CD1c-positive myeloid dendritic cell (primary cell): ENCODE measurements at regions not wholly inside any gene's neighbourhood (a gene's known extent, or its start where the extent isn't known, plus 50 kb on each side); places are given as distances from the start of the nearest gene placed in this dataset.

Source experiments
- DNase-seq: peaks from one replicate; pipeline ENCODE4 v3.0.0-alpha.2; 2016; ENCODE audit errors: extremely low spot score

DNA sequence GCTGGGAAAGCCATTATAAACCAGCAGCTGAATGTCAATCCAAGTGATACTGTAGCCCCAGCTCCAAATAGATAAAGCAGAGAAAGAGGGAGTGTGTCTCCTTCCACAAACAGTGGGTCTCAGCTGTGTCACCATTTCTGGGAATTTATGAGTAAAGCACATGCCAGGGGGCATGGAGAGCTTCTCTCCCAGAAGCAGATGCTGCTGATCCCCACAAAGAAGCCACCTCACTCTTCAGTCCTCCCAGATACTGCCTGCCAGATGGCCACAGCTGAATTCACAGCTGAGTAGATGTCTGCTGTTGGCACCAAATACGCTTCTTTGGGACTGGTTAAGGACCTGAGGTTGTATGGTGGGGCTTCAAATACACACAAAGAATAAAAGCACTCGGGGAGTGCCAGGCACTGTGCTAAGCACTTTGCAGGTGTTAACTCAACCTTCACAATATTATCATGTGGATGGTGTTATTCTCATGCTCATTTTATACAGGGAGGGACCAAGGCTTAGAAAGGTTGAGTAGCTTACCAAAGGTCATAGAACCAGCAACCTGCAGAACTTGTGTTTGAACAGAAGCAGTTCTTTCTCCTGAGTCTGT, 298.3 kb downstream of the CDH11 start:
- no peak for DNase-seq

DNA sequence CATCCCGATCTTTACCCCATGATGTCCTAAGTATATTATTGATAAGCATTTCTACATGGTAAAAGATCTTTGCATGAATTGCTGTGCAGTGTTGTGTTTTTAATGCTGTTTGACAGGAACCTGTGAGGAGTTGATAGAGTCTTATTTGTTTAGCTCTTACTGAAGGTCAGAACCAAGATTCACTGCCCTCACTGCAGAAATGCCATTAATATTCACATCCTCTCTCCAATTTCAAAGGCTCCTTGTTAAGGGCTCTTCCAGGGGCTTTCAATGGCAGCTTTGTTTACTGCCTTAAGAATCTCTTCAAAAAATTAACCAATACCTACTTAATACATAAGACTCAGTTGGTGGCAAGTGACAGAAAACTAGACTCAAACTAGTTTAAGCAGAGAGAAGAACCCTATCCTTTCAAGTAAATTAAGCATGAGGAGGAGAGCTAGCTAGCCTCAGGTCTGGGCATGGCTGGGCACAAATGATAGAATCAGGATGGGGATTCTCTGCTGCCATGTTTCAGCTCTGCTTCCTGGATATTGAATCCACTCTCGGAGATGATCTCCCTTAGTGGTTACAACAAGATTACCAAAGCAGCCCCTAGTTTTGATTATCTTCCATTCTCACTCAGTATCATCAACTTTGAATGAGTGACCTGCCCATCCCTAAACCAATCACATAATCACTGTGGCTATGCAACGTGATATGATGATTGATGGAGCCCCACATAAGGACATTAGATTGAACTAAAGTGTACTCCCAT, 311.8 kb downstream of the CDH11 start:
- DNase-seq = no peak

DNA sequence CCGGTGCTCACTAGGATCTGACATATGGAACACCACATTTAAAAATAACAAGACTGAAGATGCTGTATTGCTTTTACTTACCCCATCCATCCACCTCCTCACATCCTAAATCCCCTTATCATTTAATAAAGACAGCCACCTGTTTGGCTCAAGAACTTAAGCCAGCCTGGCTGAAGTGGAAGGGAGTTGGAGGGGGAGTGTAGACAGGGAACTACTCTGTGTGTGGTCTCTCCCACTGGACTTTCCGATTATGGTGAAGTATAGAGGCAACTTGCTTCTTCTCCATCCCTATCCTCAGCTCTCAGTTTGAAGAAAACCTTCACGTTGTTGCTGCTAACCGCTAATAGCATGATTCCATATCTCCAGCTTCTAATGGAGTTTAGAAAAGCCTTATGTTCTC, 313.4 kb downstream of the CDH11 start:
- DNase-seq = no peak

DNA sequence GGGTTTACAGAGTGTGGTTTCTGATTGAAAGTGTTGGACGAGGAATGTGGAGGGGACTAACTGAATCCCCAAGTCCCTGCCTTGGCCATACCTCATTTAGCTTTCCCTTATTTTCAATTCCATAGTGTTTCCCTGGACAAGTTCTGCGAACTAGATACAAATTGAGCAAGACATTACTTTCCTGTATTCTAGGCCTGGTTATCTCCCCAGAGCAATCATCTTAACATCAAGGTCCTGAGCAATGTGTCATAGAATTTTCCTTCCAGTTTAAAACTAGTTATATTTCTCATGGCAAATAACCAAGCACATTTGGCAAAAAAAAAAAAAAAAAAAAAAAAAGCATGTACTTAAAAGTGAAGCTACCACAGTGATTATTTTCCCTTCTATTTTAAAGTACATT, 330.1 kb downstream of the CDH11 start:
- DNase-seq = no peak

DNA sequence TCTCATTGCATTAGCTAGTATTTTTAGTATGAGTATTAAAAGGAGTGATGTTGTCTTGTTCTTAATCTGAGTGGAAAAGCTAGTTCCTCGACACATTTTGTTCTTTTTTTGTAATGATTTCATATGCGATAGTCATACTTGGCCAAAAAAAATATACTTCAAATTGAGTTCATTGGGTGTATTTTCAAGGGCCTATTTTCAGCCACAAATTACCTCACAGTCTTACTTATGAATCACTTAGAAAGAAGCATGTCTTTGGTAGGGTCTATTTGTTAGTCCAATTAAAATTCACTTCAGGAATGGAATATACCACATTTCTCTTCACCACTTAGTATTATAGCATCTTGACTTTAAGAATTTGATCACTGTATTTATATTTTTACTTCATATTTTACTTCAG, 337.2 kb downstream of the CDH11 start:
- DNase-seq = no peak

DNA sequence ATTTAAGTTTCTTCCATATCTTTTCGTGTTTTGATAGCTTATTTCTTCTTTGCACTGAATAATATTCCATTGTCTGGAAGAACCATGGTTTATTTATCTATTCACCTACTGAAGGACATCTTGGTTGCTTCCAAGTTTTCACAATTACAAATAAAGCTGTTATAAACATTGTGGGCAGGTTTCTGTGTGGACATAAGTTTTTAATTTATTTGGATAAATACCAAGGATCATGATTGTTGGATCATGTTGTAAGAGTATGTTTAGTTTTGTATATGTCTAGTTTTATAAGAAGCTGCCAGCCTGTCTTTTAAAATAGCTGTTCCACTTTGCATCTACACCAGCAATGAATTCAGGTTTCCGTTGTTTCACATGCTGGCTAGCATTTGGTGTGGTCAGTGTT, 339.4 kb downstream of the CDH11 start:
- no peak for DNase-seq

DNA sequence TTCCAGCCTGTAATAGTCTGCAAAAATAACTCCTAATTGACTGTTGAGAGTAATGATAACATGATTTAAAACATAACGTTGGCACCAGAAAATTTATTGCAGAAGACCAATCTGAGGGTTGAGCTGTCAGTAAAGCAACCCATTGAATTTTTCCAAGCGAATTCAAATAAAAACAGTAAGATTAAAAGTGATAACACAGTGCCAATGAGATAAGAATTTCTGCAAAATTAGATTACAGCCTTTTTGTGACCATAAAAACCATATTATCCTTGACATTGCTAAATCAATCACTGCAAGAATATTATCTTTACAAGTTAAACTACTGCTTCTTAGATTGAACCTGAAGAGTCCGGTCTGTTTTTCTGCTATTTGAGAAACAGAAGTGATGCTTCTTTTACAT, 341.4 kb downstream of the CDH11 start:
- no peak for DNase-seq

DNA sequence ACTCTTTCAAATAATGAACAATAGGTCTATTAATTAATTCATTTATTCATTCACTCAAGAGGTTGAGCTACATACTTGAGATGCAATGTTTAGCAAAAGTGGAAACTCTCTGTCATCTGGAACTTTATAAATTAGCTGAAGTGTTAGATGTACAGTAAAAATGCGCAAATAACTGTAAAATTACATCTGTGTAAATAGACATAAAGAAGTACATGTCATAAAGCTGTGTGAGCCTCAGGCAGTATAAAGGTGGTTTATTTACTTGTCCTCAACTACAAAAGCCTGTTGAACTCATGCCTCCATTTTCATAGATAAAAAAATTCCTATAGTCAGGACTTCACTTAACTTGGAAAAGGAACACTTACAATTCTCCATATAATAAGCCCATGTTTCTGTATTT, 343.1 kb downstream of the CDH11 start:
- DNase-seq = no peak

DNA sequence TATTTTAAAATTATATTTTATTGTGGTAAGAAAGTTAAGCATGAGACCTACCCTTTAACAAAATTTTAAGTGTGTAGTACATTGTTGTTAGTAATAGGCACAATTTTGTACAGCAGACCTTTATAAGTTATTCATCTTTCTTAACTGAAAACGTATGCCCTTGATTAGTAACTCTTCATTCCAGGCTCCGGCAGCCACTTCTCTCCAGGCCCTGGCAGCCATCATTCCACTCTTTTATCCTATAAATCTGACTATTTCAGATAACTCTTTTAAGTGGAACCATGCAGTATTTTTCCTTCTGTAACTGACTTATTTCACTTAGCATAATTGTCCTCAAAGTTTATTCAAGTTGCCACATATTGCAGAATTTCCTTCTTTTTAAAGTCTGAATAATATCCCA, 348.2 kb downstream of the CDH11 start:
- DNase-seq = no peak

DNA sequence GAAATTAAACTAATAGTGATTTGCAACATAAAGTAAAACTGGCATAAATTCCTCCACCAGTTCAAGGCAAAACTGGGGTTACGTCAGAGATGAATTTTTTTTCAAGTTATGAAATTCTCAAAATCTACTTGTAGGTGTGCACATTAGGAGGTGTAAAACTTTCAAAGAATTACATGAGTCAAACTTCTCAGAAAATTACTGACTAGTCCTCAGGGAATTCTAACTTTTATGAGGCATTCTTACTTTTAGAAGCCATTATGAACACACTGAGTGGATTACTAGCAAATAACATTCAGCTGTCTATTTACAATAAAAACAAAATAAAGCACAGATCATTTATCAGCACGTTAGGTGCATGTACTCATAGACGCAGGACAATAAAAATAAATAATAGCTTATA, 348.7 kb downstream of the CDH11 start:
- no peak for DNase-seq

DNA sequence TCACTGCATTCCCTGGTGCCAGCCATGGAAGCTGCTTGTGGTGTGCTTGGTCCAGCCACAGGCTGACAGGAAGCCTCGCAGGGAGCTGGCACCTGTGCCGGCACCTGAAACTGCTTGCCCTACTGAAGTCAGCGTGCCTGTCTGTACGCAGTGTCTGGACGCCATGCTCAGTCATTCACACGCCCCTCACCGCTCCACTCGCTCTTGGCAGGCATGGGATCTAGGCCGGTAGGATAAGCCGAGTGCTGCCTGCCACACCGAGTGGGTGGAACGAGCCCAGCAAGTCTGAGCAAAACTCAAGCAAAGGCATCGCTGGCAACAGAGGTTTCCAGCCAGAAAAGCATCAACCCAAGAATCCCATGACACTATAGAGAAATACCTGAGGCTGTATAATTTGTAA, 350.6 kb downstream of the CDH11 start:
- no peak for DNase-seq

DNA sequence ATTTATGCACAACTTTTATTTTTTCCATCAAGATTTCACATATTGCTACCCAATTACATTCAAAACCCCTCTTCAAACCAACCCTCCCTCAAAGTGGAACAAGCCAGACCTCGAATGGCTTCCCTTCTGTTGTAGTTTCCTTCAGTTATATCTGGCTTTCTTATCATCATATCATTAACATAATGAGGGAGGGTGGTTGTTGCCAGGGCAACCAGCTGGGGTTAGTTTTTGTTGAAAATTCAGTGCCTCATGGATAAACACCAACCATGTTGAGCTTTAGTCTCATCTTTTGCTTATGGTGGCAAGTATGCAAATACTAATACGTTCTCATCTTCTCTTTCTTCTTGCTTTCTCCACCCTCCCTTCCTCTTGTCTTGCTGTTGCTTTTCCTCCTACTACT, 359.7 kb downstream of the CDH11 start:
- no peak for DNase-seq

DNA sequence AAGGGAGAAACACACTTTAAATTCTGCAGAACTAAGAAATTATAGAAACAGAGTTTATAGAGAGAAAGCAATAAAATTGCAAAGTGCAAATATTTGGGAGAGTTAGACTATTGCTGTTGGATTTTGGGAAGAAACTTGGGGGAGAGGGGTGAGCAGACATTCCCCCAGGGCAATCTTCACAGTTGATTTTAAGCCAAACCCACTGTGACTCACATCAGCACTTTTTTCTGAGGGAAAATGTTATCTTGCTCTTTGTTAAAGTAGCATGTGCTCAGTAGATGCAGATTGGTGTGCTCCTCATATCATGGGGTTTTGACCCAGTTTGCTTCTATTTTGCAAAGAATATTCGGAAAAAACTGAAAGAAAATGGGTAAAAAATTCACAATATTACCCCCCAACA, 367.6 kb downstream of the CDH11 start:
- no peak for DNase-seq

DNA sequence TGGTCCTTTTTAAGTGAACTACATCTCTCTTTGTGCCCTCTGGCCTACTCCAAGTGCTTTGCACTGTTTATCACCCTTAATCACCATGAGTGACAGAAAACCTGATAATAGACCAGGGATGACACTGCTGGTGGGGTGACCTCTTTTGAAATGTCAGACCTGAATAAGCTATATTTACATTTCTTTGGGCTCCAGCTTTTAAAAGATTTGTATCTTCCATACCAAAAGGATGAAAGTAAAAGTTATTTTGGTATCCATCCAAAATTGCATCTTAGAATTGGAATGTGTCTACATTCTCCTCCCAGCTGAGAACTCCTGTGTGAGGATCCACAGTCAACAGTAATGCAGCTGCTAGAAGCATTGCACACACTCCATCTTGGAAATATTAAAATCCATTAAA, 370.0 kb downstream of the CDH11 start:
- no peak for DNase-seq

DNA sequence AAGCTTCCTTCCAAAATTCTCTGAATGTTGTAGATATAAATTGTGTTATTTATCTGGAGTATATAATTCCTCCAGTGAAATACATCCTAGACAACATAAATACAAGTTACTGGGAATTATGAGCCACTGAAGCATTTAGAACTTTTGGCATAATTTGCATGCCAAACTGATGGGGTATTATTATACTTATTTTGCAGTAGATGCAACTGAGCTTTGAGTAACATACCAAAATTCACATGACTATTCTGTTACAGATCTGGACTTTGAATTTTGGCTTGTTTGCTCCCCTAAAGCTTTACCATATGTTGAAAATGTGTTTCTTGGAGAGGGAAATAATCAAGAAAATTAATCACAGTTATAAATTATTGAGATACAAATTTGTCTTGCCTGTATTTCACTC, 372.5 kb downstream of the CDH11 start:
- no peak for DNase-seq

DNA sequence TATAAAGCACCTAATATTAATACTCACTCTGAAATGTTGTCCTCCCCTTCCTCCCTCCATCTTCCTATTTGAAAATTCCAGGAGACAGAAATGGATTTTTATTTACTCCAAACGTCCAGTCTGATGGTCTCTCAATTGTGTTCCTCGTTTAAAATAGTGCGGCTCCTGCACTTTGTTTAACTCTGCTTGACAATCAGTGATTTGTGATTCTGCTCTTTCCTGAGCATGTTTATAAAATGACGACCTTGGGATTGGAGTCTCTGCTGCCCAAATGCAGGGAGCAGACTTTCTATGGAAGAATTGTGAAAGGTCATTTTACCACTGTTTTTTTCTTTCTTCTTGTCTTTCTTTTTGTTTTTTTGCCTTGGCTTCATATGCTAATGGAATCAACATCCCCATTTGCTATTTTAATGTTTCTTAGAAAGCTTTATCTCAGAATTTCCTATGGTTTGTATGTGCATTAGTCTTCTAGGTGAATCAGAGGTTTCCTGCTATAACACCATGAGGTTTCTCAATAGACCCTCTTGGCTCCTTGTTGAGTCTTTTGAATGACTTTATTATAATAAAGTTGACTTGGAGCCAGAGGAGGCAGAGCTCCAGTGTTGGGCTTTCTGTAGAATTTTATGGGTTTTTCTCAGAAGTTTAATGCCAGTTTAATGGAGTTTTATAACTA, 376.5 kb downstream of the CDH11 start:
- no peak for DNase-seq

DNA sequence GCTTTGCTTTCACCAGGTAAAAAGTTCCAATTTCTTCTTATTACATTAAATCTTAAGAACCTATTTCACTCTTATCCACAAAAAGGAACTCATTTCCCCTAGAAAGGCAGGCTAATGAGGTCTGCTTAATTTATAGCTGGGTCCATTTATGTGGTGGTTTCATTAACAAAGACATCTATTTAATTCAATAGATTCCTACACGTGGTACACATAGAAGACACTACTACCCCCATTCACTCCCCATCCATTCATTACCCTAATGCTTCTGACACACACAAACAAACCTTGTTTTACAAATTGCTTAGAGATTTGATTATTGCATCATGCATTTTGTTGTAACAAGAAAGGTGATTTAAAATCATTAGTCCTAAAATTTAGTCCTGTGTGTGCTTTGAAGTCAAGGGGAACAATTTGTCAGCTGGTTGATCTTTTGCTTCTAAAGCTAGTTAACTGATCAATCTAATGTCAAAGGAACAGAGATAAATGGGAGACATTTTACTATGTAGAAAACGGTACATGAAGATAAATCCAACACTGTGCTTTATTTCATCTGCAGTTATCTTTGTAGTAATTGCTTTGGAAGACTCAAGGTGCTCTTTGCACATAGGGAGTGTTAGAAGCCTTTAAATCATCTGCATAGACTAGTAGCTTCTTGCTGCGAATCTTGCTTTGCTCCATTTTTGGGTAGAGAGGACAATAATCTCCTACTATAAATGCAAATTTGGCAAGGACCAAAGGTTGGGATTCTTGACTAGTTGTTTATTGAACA, 379.2 kb downstream of the CDH11 start:
- no peak for DNase-seq

DNA sequence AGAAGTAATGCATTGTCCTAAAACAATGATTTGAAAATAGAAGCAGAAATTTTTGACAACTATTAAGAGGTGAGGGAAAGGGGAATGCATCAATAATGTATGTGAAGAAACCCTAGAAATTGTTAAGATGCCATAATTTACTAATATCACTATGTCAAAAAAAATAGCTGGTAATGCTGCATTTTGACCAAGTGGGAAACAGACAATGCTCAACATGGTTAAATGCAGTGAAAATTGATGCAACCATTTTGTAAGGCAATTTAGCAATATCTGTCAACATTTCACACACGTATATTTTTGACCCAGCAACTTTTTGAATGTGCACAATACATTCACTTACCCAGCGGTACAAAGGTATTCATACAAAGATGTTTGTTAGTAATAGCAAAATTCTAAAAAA, 381.6 kb downstream of the CDH11 start:
- no peak for DNase-seq

DNA sequence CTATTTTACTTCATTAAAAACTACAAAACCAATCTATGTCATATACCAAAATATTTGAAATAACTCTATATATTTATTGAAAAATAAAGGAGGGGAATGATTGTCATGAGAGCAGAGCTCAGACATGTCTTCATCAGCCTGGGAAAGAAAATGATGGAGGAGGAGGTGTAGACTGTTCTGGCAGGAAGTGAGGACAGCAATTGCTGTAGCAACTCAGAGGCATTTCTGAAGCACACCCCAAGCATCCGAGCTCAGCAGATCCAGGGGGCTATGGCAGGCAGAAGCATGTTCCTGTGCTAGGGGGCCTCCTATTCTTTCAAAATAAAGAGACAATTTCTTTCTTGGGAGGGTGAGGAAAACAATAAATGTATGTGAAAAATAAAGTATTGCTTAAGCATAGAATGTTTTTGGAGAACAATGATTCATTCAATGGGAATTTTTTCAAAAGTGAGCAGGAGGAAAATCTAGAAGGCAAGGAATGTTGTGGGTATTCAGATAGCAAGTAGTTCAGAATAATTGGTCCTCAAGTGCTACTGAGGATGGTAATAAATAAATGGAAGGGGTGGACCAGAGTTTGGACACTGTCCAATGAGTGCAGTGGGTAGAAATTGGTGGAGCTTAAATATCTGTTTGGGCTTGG, 383.4 kb downstream of the CDH11 start:
- no peak for DNase-seq

DNA sequence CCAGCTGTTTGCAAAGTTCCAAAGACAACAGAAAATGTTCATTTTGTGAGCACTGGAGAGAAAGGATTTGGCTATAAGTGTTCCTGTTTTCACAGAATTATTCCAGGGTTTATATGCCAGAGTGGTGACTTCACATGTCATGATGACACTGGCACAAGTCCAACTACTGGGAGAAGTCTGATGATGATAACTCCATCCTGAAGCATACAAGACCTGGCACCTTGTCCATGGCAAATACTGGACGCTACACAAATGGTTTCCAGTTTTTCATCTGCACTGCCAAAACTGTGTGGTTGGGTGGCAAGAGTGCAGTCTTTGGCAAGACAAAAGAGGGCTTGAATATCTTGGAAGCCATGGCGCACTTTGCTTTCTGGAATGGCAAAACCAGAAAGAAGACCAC, 385.0 kb downstream of the CDH11 start:
- no peak for DNase-seq

DNA sequence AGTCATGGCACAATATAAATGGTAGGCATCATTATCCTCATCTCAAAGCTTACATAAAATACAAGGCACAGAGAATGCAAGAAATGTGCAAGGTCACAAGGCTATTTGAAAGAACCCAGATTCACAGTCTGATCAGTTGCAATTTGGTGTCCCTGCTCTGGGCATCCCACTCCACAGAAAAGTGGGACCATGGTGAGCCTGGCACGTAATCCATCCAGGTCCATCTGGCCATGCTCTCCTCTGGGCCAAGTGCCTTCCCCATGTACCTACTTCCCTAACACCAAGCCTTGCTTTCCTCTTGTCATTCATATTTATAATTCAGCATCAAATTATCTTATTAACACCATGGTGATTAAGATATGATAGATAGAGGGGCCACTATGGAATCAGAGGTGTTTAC, 390.0 kb downstream of the CDH11 start:
- DNase-seq = no peak

DNA sequence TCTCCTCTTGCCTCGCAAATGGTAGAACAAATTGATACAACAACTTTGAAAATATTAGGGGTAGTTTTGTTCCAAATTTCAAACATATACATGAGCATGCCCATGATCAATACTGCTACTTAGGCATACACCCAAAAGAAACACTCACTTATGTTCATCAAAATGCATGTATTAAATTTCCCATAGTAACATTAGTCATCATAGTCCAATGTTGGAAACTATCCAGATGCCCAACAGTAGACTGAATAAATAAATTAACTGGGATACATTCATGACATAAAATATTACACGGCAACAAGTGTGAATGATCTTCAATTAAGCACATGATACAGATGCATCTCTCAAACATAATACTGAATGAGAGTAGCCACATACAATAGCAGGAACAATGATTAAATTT, 391.6 kb downstream of the CDH11 start:
- no peak for DNase-seq
